ENCODE measurements at regions not wholly inside any gene's neighbourhood (a gene's known extent, or its start where the extent isn't known, plus 50 kb on each side); places are given as distances from the start of the nearest gene placed in this dataset.

- no peak overlapping the region for H2AFZ ChIP-seq (ENCODE audit: low read length)
- H3K27ac ChIP-seq (ENCODE audit: low read depth, low read length, poor library complexity, severe bottlenecking) = peak overlapping the region; percentile 29
- H3K4me3 ChIP-seq (ENCODE audit: low read depth, low read length, poor library complexity, severe bottlenecking) = no peak overlapping the region
- no peaks in the 10 kb centered on the region for H3K36me3 ChIP-seq (ENCODE audit: insufficient read depth, low read length)
- H3K9ac ChIP-seq (ENCODE audit: low read length) = no peak overlapping the region
- H3K4me2 ChIP-seq (ENCODE audit: low read length) = no peak overlapping the region
- no peaks in the 10 kb centered on the region for H3K27me3 ChIP-seq (ENCODE audit: insufficient read depth, low read length)
- no peaks in the 10 kb centered on the region for H3K79me2 ChIP-seq (ENCODE audit: insufficient read depth, low read length)
- H3K4me1 ChIP-seq (ENCODE audit: insufficient read depth, low read length, severe bottlenecking) = peaks cover 55% of the 10 kb centered on the region
- no peak for TF ChIP-seq EZH2 (IDR thresholded peaks at IDR 0.05; ENCODE audit: borderline replicate concordance, low read length)
- TF ChIP-seq CTCF (IDR thresholded peaks at IDR 0.05; ENCODE audit: low read length) = no peak
- no peaks in the 10 kb centered on the region for H3K9me2 ChIP-seq (ENCODE audit: low read depth, low read length)
- H3F3A ChIP-seq (ENCODE audit: insufficient read depth, low read length) = no peaks in the 10 kb centered on the region
- H3K9me3 ChIP-seq (ENCODE audit: low read length) = no peaks in the 10 kb centered on the region
- no peaks in the 10 kb centered on the region for H4K20me1 ChIP-seq (ENCODE audit: insufficient read depth, low read length)
These were observed 61.0 kb upstream of the KCNJ3 start for GRCh38 chr2:154637456-154637855.

GRCh38 chr2:154638783-154639182, 59.7 kb upstream of the KCNJ3 start:
- Histone ChIP-seq H3K9me2 (ENCODE audit: low read depth, low read length) (no peaks in the 10 kb centered on the region), H3K9ac (ENCODE audit: low read length) (no peak overlapping the region), H3K36me3 (ENCODE audit: insufficient read depth, low read length) (no peaks in the 10 kb centered on the region), H3K9me3 (ENCODE audit: low read length) (no peaks in the 10 kb centered on the region), H3K79me2 (ENCODE audit: insufficient read depth, low read length) (no peaks in the 10 kb centered on the region), H3K4me3 (ENCODE audit: low read depth, low read length, poor library complexity, severe bottlenecking) (no peak overlapping the region), H3K4me1 (ENCODE audit: insufficient read depth, low read length, severe bottlenecking) (peaks cover 55% of the 10 kb centered on the region), H2AFZ (ENCODE audit: low read length) (no peak overlapping the region), H3F3A (ENCODE audit: insufficient read depth, low read length) (no peaks in the 10 kb centered on the region), H3K4me2 (ENCODE audit: low read length) (no peak overlapping the region), H4K20me1 (ENCODE audit: insufficient read depth, low read length) (no peaks in the 10 kb centered on the region), H3K27ac (ENCODE audit: low read depth, low read length, poor library complexity, severe bottlenecking) (no peak overlapping the region), H3K27me3 (ENCODE audit: insufficient read depth, low read length) (no peaks in the 10 kb centered on the region)
- no peak for TF ChIP-seq EZH2 (IDR thresholded peaks at IDR 0.05; ENCODE audit: borderline replicate concordance, low read length)
- TF ChIP-seq CTCF (IDR thresholded peaks at IDR 0.05; ENCODE audit: low read length) = no peak

GRCh38 chr2:154640000-154640399, 58.5 kb upstream of the KCNJ3 start:
- no peaks in the 10 kb centered on the region for H3K79me2 ChIP-seq (ENCODE audit: insufficient read depth, low read length)
- H3K27ac ChIP-seq (ENCODE audit: low read depth, low read length, poor library complexity, severe bottlenecking) = no peak overlapping the region
- H3F3A ChIP-seq (ENCODE audit: insufficient read depth, low read length) = no peaks in the 10 kb centered on the region
- TF ChIP-seq EZH2 (IDR thresholded peaks at IDR 0.05; ENCODE audit: borderline replicate concordance, low read length) = no peak
- TF ChIP-seq CTCF (IDR thresholded peaks at IDR 0.05; ENCODE audit: low read length) = no peak
- H3K9ac ChIP-seq (ENCODE audit: low read length) = no peak overlapping the region
- no peaks in the 10 kb centered on the region for H4K20me1 ChIP-seq (ENCODE audit: insufficient read depth, low read length)
- H2AFZ ChIP-seq (ENCODE audit: low read length) = no peak overlapping the region
- H3K4me1 ChIP-seq (ENCODE audit: insufficient read depth, low read length, severe bottlenecking) = peaks cover 46% of the 10 kb centered on the region
- no peaks in the 10 kb centered on the region for H3K9me2 ChIP-seq (ENCODE audit: low read depth, low read length)
- no peaks in the 10 kb centered on the region for H3K27me3 ChIP-seq (ENCODE audit: insufficient read depth, low read length)
- no peaks in the 10 kb centered on the region for H3K36me3 ChIP-seq (ENCODE audit: insufficient read depth, low read length)
- H3K4me2 ChIP-seq (ENCODE audit: low read length) = no peak overlapping the region
- H3K9me3 ChIP-seq (ENCODE audit: low read length) = no peaks in the 10 kb centered on the region
- H3K4me3 ChIP-seq (ENCODE audit: low read depth, low read length, poor library complexity, severe bottlenecking) = no peak overlapping the region

Measured in OCI-LY1 (cell line).